ENCODE measurements at regions not wholly inside any gene's neighbourhood (a gene's known extent, or its start where the extent isn't known, plus 50 kb on each side); places are given as distances from the start of the nearest gene placed in this dataset.

GRCh38 chr3:170776887-170777563 lies 93.0 kb downstream of the RPL22L1 start:
- no peak overlapping the region for H3K4me3 ChIP-seq
- H3K4me1 ChIP-seq (replicated peaks in 1 of 2; ENCODE audit: control insufficient read depth in 2 of 2, insufficient read depth in 2 of 2, low read length in 2 of 2) = peaks cover 12 to 63% of the 10 kb centered on the region in 2 experiments
- peak overlapping the region; percentile 39; the same call in 1 of the 2 replicates for H3K4me2 ChIP-seq (ENCODE audit: insufficient read depth, low read length)
- H3K27ac ChIP-seq (ENCODE audit: extremely low read depth, low read depth, low read length) = peak overlapping the region; percentile 70
- H3K9me1 ChIP-seq (ENCODE audit: control insufficient read depth, insufficient read depth, low read length) = no peaks in the 10 kb centered on the region
- intact Hi-C loops (cut with micrococcal nuclease) (no loop called here), in situ Hi-C loops (cut with MboI) (no loop called here)
- DNase-seq (ENCODE audit: extremely low read depth in 1 of 4, low spot score in 3 of 4) = peak in 3 of 4 experiments; percentile 12 to 65 (median 54)
- H3K9me3 ChIP-seq (replicated peaks; ENCODE audit: control insufficient read depth, insufficient read depth, low read depth, low read length) = no peaks in the 10 kb centered on the region
- ChIA-PET CTCF (ENCODE audit: low intra/inter-chr PET ratio) (no interaction called here), POLR2A (interaction anchor here (0.6 to 2.4 kb wide), 6 partner anchors 9 to 258 kb away, joined by 3 to 14 read pairs (median 4); no protein-coding TSS in a partner anchor)
- peak; percentile 47 for ATAC-seq
- WGBS (ENCODE audit: insufficient coverage, low coverage, missing lambda C conversion rate) = 33% methylated on average over 5 of the region's 5 CpGs
- no peaks in the 10 kb centered on the region for H3K36me3 ChIP-seq (ENCODE audit: control insufficient read depth, insufficient read depth, low read length)
- H3K27me3 ChIP-seq (ENCODE audit: control insufficient read depth in 2 of 2, insufficient read depth in 2 of 2, low read length in 2 of 2) = no peaks in the 10 kb centered on the region
- H2AFZ ChIP-seq (ENCODE audit: low read depth, low read length) = peak overlapping the region; percentile 89
- no TSS peak for BruUV-seq (replicated peaks)
- peak overlapping the region in 1 of 2 experiments; percentile 48; a peak in 1 of 4 replicates for H3K9ac ChIP-seq (ENCODE audit: insufficient read depth in 1 of 2, low read depth in 2 of 2, low read length in 2 of 2)
- H3K79me2 ChIP-seq (ENCODE audit: control insufficient read depth, insufficient read depth, low read length) = no peaks in the 10 kb centered on the region
- peak; percentile 29 for FAIRE-seq
- H4K20me1 ChIP-seq (replicated peaks; ENCODE audit: control insufficient read depth, insufficient read depth, low read length) = no peaks in the 10 kb centered on the region
- TF ChIP-seq CTCFL (IDR thresholded peaks at IDR 0.05; ENCODE audit: borderline replicate concordance, insufficient read depth, low read depth, low read length, poor library complexity, severe bottlenecking) = no peak
- peak; percentile 87; the same call in 1 of the 2 replicates for TF ChIP-seq ZNF165 (CRISPR knock-in tag; IDR thresholded peaks at IDR 0.05; ENCODE audit: borderline replicate concordance)
- TF ChIP-seq MAZ (CRISPR knock-in tag; conservative IDR thresholded peaks at IDR 0.05 in 1 of 2, IDR thresholded peaks at IDR 0.05 in 1 of 2) = peak in 1 of 2 experiments; percentile 20; a peak in 1 of 4 replicates
- TF ChIP-seq ZBTB5 (IDR thresholded peaks at IDR 0.05) = no peak
- TF ChIP-seq ZNF311 (CRISPR knock-in tag; IDR thresholded peaks at IDR 0.05) = peak; percentile 30; the same call in 1 of the 2 replicates
- no peak for TF ChIP-seq NFIC (IDR thresholded peaks at IDR 0.05)
- TF ChIP-seq C11orf30 (IDR thresholded peaks at IDR 0.05; ENCODE audit: low read depth) = no peak
- peak; percentile 38; the same call in 1 of the 2 replicates for TF ChIP-seq ZNF395 (CRISPR knock-in tag; IDR thresholded peaks at IDR 0.05)
- no peak for TF ChIP-seq SUPT5H (IDR thresholded peaks at IDR 0.05)
- TF ChIP-seq EP300 (IDR thresholded peaks at IDR 0.05; ENCODE audit: low read length) = 0 out of 2 replicates have a peak, but pooled peaks have one; percentile 33
- TF ChIP-seq ZNF324 (CRISPR knock-in tag; IDR thresholded peaks at IDR 0.05) = 0 out of 2 replicates have a peak, but pooled peaks have one; percentile 29
- 0 out of 2 replicates have a peak, but pooled peaks have one; percentile 14 for TF ChIP-seq ZNF449 (CRISPR knock-in tag; IDR thresholded peaks at IDR 0.05)
- TF ChIP-seq ATF1 (CRISPR knock-in tag; IDR thresholded peaks at IDR 0.05) = no peak
- TF ChIP-seq ATF1 (tag; IDR thresholded peaks at IDR 0.05) = peak; percentile 20; the same call in 1 of the 2 replicates
- 0 out of 2 replicates have a peak, but pooled peaks have one; percentile 30 for TF ChIP-seq GTF2A2 (tag; IDR thresholded peaks at IDR 0.05)

All from K562 (cell line).